NCI-H2227 treated with DMSO at 0.1 percent for 48 hours (cell line): ENCODE measurements at regions not wholly inside any gene's neighbourhood (a gene's known extent, or its start where the extent isn't known, plus 50 kb on each side); places are given as distances from the start of the nearest gene placed in this dataset.
"Not testable (repeated sequence)": the region's sequence is repeated elsewhere in the genome, so short reads cannot be mapped to it uniquely, and the experiment has no call there.

Source experiments
- DNase-seq: peaks from one replicate; lab custom pipeline; 2025; lab: John Stamatoyannopoulos, UW

DNA sequence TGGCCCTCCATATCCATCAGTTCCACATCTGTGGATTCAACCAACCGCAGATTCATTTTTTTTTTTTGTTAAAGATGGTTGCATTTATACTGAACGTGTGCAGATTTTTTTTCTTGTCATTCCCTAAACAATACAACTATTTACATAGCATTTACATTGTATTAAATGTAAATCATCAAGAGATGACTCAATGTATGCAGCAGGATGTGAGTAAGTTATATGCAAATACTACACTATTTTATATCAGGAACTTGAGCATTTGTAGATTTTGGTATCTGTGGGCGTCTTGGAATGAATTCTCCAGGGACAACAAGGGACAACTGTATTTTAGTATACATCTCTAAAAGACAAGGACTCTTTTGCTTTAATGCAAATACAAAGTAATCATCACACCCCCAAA, 299.2 kb upstream of the ZNF608 start:
- no peak for DNase-seq

GRCh38 chr5:125046838-125047237, 300.4 kb upstream of the ZNF608 start:
- no peak for DNase-seq

- no peak for DNase-seq
Measured at GRCh38 chr5:125047871-125048270, 301.4 kb upstream of the ZNF608 start.

DNA sequence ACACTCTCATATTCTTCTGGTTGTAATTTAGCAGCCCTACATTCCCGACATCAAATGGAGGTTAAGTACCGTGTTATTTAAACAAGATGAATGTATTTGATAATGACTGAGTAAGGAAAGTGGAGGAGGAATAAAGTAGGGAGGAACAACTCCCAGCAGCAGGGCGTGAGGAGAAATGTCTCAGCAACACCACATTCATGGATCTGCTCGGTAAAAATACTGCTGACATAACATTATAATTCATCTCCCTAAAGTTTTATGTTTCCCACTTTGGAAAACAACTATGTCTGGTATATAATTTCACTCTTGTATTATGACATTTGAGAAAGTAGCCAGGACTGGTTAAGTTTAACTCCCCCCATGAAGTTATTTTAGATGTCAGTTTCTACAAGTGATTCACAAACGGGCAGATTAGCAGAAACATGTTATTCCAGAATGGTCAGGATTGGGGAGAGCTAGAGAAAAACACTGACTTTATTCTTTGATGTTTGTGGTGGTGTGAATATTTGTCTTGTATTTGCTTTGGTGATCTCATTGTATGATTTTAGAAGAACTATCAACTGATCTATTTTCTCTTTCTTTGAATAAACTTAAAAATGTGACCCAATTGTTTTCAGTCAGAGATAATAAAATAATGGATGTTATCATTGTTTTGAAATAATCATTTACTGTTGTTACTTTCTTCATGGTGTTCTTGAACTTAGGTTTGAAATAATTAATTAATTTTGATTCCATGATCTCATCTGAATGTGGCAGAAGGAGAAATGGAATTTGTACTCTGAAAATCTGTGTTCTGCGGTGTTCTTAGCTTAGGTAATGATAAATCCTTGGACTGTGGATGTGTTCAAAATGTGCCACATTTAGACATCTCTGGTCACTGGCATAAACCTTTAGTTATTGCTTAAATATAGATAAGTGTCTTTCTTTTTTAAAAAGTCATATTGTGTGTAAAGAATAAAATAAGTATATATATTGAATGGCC, 303.6 kb upstream of the ZNF608 start:
- DNase-seq = peak; percentile 31

DNA sequence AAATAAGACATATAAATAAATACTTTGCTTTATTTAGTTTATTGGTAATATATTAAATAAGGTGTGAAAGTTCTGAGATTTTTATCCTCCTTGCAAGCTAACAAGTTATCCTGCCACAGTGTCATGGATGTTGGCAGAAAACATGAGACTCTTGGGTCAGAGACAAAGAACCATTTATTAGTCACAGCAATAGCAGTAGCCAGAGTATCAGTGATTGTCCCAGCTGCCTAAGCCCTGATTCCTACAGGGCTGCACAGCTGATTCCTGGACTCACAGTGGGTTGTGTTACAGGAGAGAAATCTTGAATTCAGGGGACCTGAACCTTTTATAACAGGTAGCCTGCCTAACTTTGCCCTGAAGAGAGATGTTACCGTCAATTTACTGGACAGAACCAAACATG, 304.5 kb upstream of the ZNF608 start:
- DNase-seq = no peak

DNA sequence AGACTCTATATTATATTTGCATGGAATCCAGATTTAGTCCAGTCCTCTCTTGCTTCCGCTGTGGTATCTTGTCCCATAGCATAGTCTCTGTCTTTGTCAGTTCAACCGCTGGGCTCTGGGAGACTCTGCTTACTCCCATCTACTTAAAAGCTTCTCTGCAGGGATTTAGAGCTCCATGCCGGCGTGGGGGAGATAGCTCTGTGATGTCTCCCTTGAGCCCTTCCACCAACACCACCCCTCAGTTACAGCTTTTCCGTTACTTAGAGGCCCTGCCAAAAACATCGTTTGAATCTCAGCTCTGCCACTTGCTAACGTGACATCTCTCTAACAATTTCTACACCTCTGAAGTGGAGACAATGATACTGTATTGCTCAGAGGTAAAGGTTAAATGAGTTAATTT, 306.1 kb upstream of the ZNF608 start:
- DNase-seq = no peak

DNA sequence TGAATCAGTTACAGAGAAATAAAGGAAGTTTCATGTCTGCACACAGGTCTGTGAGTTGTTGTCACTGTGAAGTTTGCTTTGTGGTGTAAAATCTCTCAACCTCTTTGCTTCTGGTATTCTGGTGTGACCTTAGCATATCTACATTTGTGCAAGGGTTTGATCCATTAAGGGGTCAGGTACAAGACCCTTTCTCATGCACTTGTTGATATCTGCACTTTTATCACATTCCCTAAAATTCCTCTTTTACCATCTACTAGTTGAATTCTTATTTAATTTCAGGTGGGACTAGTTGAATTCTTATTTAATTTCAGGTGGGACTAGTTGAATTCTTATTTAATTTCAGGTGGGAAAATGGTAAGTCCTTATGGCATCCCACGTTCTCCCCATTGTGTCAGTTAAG, 306.7 kb upstream of the ZNF608 start:
- DNase-seq = no peak

DNA sequence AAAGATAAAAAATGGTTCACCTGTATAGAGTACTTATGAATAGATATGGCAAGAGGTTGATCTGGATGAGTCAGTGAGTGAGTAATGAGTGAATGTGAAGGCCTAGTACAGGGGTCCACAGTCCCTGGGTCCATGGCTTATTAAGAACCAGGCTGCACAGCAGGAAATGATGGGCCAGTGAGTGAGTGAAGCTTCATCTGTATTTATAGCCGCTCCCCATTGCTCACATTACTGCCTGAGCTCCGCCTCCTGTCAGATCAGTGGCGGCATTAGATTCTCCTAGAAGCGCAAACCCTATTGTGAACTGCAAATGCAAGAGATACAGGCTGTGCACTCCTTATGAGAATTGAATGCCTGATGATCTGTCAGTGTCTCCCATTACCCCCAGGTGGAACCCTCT, 307.7 kb upstream of the ZNF608 start:
- DNase-seq = peak; percentile 63

GRCh38 chr5:125056671-125057485, 310.4 kb upstream of the ZNF608 start:
- peak; percentile 58 for DNase-seq

DNA sequence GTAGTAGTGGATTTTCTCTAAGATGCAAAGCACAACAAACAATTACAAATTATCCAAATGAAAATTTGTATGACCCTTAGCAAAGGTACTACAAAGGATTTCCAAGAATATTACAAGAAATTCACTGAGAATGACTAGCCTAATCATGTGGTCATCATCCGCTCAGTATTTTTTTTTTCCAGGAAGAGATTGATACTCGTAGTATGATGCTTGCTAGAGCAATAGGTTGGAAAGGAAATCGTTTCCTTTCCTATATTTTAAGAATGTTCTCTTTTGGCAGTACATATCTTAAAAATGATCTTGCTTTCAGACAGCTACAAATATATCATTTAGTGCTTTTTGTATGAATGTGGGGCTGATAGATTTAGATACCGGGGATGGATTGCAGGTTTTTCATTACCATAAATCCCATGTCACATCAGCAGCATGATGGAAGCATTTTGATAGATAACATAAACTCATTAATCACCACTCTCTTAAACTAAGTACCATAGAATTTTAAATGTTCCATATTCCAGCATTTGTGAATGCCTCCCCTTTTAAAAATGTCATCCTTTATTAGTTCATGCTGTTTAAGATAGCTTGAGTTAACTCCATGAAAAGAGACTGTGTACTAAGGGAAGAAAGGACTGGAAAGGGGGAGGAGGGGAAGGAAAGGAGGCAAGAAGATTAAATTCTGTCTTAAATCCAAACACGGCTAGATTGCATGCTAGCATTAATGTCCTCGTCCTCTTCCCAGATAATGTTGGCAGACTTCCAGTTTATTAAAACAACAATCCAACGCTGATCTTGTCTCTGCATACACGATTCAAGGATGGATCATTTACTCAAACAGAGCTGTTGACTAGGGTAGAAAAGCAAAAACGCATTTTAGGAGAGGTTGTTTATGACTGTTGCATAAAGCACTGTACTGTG, 311.7 kb upstream of the ZNF608 start:
- peak; percentile 79 for DNase-seq

- DNase-seq = peak; percentile 75
Measured at GRCh38 chr5:125059255-125060002, 313.0 kb upstream of the ZNF608 start.

DNA sequence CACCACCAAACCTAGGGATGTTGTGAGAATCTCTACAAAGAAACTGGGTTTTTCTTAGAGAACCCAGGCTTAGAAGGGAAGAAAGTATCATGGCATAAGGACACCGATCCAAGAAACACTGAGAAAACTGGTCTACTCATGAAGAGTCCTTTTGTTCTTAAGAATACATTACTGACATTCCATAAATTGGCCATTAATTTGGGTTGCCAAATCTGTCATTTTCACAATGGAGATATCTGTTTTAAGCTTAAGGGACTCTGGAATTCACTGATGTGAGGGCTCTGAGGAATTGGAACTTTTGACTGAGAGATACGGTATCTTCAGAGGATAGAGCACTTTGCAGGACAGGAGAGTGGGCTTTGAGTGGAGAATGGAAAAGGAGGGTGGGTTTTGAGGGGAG, 315.3 kb upstream of the ZNF608 start:
- no peak for DNase-seq

GRCh38 chr5:125064621-125065438, 318.4 kb upstream of the ZNF608 start:
- DNase-seq = peak; percentile 54

DNA sequence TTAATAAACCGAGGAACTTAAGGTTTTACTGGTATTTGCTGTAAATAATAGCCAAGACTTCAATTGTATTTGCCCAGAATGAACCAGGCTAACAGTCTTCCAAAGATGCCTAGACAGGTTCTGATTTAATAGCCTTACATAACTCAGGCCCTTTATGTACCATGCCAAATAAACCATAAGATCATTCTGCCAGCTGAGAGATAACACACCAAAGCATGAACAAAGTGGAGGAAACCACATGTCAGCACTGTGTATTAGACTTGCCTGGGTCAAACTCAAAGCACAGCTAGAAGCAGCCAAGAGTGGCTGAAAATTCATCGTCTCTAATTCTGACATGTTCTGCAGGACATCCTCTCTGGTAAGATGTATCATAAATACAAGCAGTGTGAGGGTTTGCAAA, 319.3 kb upstream of the ZNF608 start:
- no peak for DNase-seq

- no peak for DNase-seq
Measured at GRCh38 chr5:125070961-125071360, 324.5 kb upstream of the ZNF608 start.

DNA sequence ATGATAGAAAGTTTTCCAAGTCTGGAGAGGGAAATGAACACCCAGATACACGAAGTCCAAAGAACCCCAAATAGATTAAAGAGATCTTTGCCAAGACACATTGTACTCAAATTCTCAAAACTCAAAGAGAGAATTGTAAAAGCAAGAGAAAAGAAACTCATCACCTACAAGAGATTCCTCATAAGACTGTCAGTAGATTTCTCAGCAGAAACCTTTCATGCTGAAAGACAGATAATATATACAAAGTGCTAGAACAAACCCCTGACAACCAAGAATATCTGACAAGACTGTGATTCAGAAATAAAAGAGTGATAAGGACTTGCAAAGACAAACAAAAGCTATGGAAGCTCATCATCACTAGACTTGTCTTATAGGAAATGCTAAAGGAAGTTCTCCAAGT, 326.7 kb upstream of the ZNF608 start:
- no peak for DNase-seq

- DNase-seq = no peak
Measured at GRCh38 chr5:125075567-125075966, 329.1 kb upstream of the ZNF608 start.

GRCh38 chr5:125079028-125079427, 332.6 kb upstream of the ZNF608 start:
- DNase-seq = not testable (repeated sequence)

DNA sequence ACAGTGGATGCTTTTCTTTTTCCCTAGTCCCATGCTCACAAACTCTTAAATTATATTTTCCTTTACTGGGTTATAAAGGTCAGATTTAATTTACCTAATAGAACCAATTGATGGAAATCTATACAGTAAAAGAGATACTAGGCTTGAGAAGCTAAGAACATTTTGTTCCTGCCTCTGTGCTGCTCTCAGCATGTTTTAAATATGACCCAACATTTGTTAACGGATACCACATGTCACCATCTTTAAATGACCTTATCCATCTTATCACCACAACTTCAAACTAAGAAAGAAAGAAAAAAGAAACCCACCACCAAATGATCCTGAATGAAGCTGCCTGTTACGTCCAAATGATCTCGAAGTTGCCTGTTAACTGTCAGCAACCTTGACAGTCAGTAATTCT, 334.7 kb upstream of the ZNF608 start:
- DNase-seq = no peak

DNA sequence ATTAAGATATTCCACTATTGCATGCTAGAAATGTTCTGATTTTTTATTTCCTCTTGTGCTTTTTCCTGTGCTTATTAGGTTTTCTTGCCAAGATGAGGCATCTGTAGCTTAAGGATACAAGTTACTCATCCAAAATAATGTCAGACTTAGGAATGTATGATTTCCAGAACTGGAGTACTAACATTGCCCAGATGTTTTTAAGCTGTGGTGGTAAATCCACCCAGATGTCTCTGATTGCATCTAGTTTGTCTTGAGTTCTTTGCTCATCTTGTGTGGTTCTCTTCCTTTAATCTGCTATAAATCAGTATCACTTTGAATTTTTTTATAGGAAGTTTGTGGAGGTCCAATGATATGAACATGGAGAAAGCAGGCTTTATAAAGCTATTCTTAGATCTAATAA, 337.5 kb upstream of the ZNF608 start:
- DNase-seq = no peak
